ENCODE measurements at regions not wholly inside any gene's neighbourhood (a gene's known extent, or its start where the extent isn't known, plus 50 kb on each side); places are given as distances from the start of the nearest gene placed in this dataset.

DNA sequence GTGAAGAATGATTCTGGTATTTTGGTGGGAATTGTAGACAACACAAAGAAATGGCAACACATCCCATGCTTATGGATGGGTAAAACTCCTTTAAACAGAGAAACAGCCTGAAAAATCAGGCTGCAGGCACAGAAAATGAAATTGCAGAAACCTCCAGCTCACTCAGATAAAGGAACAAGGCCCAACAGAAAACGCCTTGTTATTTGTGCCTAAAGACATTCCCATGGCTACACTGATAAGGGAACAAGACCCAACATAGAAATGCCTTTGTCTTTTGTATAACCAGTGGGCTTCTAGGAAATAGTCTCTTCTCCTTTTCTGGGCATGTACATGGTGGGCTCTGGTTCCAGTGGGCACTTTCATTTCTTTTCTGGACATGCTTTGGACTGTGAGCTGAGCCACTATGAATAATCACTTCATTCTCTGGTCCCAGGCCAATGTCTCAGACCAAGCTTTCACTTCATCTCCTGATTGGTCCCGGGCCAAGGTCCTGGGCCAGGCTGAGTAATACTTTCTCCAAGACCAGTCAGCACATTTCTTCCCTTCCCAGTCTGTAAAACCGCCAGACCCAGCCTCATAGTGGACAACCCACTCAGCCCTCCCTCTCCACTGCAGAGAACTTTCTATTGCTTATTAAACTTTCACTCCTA, 160.5 kb downstream of the TBX22 start:
- TF ChIP-seq, protein P1, sequence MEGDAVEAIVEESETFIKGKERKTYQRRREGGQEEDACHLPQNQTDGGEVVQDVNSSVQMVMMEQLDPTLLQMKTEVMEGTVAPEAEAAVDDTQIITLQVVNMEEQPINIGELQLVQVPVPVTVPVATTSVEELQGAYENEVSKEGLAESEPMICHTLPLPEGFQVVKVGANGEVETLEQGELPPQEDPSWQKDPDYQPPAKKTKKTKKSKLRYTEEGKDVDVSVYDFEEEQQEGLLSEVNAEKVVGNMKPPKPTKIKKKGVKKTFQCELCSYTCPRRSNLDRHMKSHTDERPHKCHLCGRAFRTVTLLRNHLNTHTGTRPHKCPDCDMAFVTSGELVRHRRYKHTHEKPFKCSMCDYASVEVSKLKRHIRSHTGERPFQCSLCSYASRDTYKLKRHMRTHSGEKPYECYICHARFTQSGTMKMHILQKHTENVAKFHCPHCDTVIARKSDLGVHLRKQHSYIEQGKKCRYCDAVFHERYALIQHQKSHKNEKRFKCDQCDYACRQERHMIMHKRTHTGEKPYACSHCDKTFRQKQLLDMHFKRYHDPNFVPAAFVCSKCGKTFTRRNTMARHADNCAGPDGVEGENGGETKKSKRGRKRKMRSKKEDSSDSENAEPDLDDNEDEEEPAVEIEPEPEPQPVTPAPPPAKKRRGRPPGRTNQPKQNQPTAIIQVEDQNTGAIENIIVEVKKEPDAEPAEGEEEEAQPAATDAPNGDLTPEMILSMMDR (conservative IDR thresholded peaks at IDR 0.05; ENCODE audit: low read length) = no peak
- no peak for TF ChIP-seq EZH2phosphoT487 (IDR thresholded peaks at IDR 0.05; ENCODE audit: borderline replicate concordance, low read depth, low read length)
